ENCODE measurements at regions not wholly inside any gene's neighbourhood (a gene's known extent, or its start where the extent isn't known, plus 50 kb on each side); places are given as distances from the start of the nearest gene placed in this dataset.

DNA sequence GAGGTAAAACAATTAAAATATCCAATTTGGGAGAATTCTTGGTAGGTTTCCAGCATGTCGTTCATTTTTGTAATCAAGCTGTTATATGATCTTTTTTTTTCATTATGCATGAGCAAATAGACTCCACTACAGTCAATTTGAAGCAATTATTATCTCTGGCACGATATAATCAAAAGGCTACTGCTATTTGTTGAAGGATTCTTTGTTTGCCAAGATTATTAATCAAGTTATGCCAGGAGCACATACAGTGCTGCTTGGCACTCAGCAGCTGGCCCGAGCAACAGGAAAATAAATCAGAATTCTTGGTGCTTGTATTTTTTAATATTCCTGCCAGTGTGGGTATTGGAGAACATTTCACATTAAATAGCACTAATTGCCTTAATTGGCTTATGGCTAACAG is 279.5 kb downstream of the RND3 start:
- TF ChIP-seq, protein P1, sequence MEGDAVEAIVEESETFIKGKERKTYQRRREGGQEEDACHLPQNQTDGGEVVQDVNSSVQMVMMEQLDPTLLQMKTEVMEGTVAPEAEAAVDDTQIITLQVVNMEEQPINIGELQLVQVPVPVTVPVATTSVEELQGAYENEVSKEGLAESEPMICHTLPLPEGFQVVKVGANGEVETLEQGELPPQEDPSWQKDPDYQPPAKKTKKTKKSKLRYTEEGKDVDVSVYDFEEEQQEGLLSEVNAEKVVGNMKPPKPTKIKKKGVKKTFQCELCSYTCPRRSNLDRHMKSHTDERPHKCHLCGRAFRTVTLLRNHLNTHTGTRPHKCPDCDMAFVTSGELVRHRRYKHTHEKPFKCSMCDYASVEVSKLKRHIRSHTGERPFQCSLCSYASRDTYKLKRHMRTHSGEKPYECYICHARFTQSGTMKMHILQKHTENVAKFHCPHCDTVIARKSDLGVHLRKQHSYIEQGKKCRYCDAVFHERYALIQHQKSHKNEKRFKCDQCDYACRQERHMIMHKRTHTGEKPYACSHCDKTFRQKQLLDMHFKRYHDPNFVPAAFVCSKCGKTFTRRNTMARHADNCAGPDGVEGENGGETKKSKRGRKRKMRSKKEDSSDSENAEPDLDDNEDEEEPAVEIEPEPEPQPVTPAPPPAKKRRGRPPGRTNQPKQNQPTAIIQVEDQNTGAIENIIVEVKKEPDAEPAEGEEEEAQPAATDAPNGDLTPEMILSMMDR (IDR thresholded peaks at IDR 0.05) = no peak
- TF ChIP-seq SIN3A (IDR thresholded peaks at IDR 0.05; ENCODE audit: borderline replicate concordance, insufficient read depth, low read depth, low read length) (no peak), POLR2AphosphoS5 (IDR thresholded peaks at IDR 0.05; ENCODE audit: low read depth, low read length) (no peak), TCF7L2 (IDR thresholded peaks at IDR 0.05; ENCODE audit: low read depth, low read length) (no peak)
- TF ChIP-seq, protein P2, sequence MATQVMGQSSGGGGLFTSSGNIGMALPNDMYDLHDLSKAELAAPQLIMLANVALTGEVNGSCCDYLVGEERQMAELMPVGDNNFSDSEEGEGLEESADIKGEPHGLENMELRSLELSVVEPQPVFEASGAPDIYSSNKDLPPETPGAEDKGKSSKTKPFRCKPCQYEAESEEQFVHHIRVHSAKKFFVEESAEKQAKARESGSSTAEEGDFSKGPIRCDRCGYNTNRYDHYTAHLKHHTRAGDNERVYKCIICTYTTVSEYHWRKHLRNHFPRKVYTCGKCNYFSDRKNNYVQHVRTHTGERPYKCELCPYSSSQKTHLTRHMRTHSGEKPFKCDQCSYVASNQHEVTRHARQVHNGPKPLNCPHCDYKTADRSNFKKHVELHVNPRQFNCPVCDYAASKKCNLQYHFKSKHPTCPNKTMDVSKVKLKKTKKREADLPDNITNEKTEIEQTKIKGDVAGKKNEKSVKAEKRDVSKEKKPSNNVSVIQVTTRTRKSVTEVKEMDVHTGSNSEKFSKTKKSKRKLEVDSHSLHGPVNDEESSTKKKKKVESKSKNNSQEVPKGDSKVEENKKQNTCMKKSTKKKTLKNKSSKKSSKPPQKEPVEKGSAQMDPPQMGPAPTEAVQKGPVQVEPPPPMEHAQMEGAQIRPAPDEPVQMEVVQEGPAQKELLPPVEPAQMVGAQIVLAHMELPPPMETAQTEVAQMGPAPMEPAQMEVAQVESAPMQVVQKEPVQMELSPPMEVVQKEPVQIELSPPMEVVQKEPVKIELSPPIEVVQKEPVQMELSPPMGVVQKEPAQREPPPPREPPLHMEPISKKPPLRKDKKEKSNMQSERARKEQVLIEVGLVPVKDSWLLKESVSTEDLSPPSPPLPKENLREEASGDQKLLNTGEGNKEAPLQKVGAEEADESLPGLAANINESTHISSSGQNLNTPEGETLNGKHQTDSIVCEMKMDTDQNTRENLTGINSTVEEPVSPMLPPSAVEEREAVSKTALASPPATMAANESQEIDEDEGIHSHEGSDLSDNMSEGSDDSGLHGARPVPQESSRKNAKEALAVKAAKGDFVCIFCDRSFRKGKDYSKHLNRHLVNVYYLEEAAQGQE (IDR thresholded peaks at IDR 0.05; ENCODE audit: insufficient read depth in 1 of 2, low read depth in 2 of 2, low read length in 1 of 2) = no peak
